Fibroblast of peridontal ligament (primary cell): ENCODE measurements at regions not wholly inside any gene's neighbourhood (a gene's known extent, or its start where the extent isn't known, plus 50 kb on each side); places are given as distances from the start of the nearest gene placed in this dataset.

Experiments used
- DNase-seq: peaks from one replicate; pipeline ENCODE4 v3.0.0-alpha.2; 2010; ENCODE audit errors: extremely low read depth

DNA sequence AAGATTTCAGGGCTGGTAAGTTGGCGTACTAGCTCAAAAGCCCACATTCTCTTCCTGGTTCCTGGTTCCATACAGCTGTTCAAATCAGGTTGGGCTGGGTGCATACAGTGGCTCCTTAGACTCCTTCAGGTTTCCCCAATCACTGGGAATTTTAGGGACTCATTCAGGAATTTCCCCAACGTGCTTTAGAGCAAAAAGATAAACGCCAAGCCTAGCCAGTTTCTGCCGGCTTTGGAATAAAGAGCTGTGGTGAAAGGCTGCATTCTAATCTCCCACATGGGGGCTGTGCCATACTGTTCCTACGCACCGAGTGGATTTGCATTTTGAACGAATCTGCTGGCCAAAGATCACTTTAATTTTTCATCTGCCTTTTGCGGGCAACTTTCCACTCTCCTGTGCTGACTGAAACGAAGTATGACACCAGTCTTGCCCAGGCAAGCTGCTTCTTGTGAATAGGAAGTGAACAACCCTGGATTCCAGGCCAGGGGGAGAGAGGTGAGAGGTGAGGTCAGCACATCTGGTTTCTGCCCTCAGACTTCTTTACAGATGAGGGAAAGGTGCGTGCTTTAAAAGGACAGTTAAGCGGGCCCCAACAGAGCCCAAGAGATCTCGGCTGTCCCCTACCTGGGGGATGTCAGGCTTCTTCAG, 184.2 kb upstream of the PDZRN3 start:
- DNase-seq, result no peak

- DNase-seq, result peak; percentile 50
Measured at GRCh38 chr3:73805435-73805834, 180.7 kb upstream of the PDZRN3 start.

GRCh38 chr3:73804204-73804603, 179.5 kb upstream of the PDZRN3 start:
- DNase-seq, result no peak

DNA sequence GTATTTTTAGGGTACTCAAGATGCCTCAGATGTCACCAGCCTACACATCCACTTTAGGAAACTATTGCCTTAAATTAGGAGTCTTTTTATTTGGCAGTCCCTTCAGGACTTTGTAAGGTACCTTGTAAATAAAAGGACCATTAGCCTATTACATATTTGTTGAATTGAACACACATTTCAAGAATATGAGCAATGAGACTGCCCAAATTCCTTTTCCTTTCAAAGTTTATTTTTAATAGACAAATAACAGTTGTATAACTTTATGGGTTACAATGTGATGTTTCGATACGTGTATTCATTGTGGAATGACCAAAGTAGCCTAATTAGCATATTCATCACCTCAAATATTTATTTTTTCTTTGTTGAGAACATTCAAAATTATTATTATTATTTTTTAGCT, 176.7 kb upstream of the PDZRN3 start:
- no peak for DNase-seq

- no peak for DNase-seq
Measured at GRCh38 chr3:73797311-73797710, 172.6 kb upstream of the PDZRN3 start.

- no peak for DNase-seq
Measured at GRCh38 chr3:73796382-73796781, 171.6 kb upstream of the PDZRN3 start.

GRCh38 chr3:73791356-73791755, 166.6 kb upstream of the PDZRN3 start:
- DNase-seq, result no peak

GRCh38 chr3:73789825-73790444, 165.2 kb upstream of the PDZRN3 start:
- DNase-seq, result no peak

- DNase-seq, result peak; percentile 51
Measured at GRCh38 chr3:73787620-73788019, 162.9 kb upstream of the PDZRN3 start.

DNA sequence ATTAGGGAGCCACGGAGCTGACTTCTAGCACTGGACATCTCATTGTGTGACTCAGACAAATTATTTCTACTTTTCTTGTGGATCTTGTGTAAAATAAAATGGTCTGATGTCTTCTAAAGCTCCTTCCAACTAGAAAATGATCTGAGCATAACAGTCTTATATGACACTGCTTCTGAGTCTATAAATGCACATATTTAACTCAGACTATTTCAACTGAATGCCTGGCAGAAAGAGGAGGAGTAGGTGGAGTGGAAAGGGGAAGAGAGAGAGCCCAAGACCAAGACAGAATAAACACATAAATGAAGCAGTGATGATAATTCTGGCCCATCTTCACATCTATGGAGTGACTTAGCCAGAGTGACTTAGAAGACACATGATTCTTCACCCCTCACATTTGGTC, 162.3 kb upstream of the PDZRN3 start:
- DNase-seq, result no peak

GRCh38 chr3:73786321-73786807, 161.6 kb upstream of the PDZRN3 start:
- peak; percentile 98 for DNase-seq

DNA sequence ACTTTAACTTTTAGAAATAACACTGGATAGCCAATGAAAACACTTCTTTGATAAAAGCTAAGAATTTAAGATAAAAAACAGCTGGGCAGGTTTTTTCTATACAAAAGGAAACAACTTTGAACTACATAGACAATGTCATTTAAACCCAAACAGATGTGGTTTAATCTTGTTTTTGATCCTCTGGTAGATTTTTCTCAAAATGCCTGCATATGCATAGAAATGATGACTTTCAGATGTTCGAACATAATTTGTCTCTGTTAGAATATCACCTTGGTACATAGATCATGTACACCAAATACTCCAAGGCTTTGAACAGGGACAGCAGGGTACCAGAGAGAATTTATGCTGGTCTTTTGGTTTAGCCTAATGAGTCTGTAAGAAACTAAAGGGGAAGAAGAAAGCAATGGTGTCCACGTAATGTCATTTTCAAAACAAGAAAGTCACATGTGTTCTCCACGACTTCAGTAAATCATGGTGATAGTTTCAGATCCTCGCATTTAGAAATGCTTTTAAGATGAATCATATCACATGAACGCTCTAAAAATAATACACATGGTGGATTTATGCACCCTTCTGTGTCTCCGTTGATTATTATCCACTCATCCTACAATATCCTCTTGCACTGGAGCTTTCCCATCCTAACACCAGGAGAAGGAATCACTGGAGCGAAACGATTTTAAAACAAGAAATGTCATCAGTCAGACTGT, 160.1 kb upstream of the PDZRN3 start:
- peak; percentile 59 for DNase-seq

GRCh38 chr3:73783811-73784210, 159.1 kb upstream of the PDZRN3 start:
- no peak for DNase-seq

- no peak for DNase-seq
Measured at GRCh38 chr3:73781541-73781940, 156.8 kb upstream of the PDZRN3 start.

GRCh38 chr3:73774645-73775044, 149.9 kb upstream of the PDZRN3 start:
- no peak for DNase-seq

- DNase-seq, result no peak
Measured at GRCh38 chr3:73773233-73773632, 148.5 kb upstream of the PDZRN3 start.

GRCh38 chr3:73772076-73772886, 147.5 kb upstream of the PDZRN3 start:
- peak; percentile 53 for DNase-seq

DNA sequence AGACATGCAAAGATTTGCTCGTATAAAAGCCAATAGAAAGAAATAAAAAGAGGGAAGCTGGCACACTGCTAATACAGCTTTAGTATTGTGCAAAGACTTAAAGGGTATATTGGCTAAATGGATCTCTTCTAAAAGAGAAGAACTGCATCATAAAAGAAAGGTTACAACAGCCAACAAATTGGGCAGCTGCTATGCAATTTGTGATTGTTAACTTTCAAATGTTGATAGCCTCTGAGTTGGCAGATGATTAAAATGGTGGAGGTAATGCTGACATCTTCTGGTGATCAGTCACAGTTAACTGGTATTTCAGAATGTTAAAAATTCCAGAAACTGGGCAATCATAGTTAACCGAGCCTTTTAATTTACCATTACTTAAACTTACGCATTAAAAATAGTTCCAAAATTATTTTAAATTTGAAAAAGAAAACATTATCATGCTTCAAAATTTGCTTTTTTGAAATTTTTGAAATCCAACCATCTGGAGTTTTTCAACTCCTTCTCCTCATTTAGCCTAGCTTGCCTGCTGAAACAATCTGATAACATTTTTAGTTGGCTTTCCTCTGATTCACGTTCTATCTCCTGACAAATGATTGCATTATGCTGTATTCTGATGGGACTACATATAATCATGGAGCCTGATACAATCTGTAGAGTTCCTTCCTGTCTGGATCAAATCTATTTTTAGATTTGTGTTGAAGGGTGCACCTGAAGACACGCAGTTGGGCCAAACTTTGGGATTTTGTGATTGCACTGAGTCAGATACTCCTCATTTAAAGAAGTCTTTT, 144.0 kb upstream of the PDZRN3 start:
- DNase-seq, result peak; percentile 77

- DNase-seq, result peak; percentile 98
Measured at GRCh38 chr3:73766599-73767381, 142.0 kb upstream of the PDZRN3 start.

DNA sequence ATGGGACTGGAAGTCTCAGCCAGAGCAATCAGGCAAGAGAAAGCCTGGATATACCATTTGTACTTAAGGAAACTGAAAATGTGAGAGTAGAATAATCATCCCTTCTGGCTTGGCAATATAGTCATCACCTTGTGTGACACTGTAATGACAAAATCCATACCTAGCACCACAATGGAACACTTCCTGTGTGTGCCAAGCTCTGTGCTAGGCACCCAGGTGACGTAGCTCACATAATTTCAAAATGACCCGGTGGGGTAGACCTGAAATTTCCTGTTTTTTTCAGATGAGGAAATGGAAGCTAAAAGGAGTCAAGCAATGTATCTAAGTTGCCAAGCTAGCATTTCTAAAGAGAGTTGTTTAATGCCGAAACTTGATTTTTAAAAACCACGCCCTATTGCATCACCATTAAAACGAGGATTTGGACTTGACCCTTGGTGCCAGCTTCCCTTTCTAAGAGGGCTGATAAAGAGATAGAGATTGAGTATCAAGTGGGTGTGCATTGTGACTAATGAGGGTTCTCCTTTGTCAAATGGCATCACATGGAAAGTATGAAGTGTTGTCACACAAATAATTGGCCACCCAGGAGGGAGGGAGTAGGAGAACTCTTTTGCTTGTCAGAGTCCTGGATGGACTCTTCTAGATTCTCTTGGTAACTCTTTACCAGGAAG, 141.3 kb upstream of the PDZRN3 start:
- no peak for DNase-seq
